MM.1S (cell line): ENCODE measurements at regions not wholly inside any gene's neighbourhood (a gene's known extent, or its start where the extent isn't known, plus 50 kb on each side); places are given as distances from the start of the nearest gene placed in this dataset.

Source experiments
- DNase-seq: peaks from one replicate; pipeline ENCODE4 v3.0.0-alpha.2; 2015
- H2AFZ ChIP-seq: fragments of 300-600 bp; sonication (generic); 2 replicates; pipeline ENCODE4 v1.6.0; 2016; ENCODE audit warnings: antibody characterized with exemption, low read length
- H3F3A ChIP-seq: fragments of 300-600 bp; sonication (generic); 2 replicates; pipeline ENCODE4 v1.6.1; 2016; ENCODE audit warnings: mild to moderate bottlenecking, antibody characterized with exemption, low read length, moderate library complexity, mixed read lengths; ENCODE audit not compliant: insufficient read depth
- H3K27ac ChIP-seq: fragments of 300-600 bp; sonication (generic); 2 replicates; pipeline ENCODE4 v1.5.1; 2016; ENCODE audit warnings: mild to moderate bottlenecking, low read length
- H3K27me3 ChIP-seq: fragments of 300-600 bp; sonication (generic); replicated peaks from 2 replicates; pipeline ENCODE4 v1.6.0; 2016; ENCODE audit warnings: low read length; ENCODE audit not compliant: insufficient read depth
- H3K36me3 ChIP-seq: fragments of 300-600 bp; sonication (generic); replicated peaks from 2 replicates; pipeline ENCODE4 v1.6.1; 2016; ENCODE audit warnings: mild to moderate bottlenecking, low read length, mixed read lengths; ENCODE audit not compliant: insufficient read depth
- H3K4me1 ChIP-seq: fragments of 300-600 bp; sonication (generic); 2 replicates; pipeline ENCODE4 v1.6.1; 2016; ENCODE audit warnings: low read length, mixed read lengths
- H3K4me2 ChIP-seq: fragments of 300-600 bp; sonication (generic); 2 replicates; pipeline ENCODE4 v1.6.0; 2016; ENCODE audit warnings: low read depth, low read length
- H3K4me3 ChIP-seq: fragments of 300-600 bp; sonication (generic); 2 replicates; pipeline ENCODE4 v1.5.1; 2016; ENCODE audit warnings: low read length, mixed read lengths
- H3K79me2 ChIP-seq: fragments of 300-600 bp; sonication (generic); 2 replicates; pipeline ENCODE4 v1.6.1; 2016; ENCODE audit warnings: mixed run types, low read length, mixed read lengths
- H3K9ac ChIP-seq: fragments of 300-600 bp; sonication (generic); 2 replicates; pipeline ENCODE4 v1.6.1; 2016; ENCODE audit warnings: low read length, mixed read lengths
- H3K9me2 ChIP-seq: fragments of 300-600 bp; sonication (generic); replicated peaks from 2 replicates; pipeline ENCODE4 v1.6.1; 2016; ENCODE audit warnings: mild to moderate bottlenecking, low read length, mixed read lengths; ENCODE audit not compliant: insufficient read depth
- H3K9me3 ChIP-seq: fragments of 300-600 bp; sonication (generic); replicated peaks from 2 replicates; pipeline ENCODE4 v1.6.1; 2016; ENCODE audit warnings: mild to moderate bottlenecking, low read length, mixed read lengths; ENCODE audit not compliant: insufficient read depth
- H4K20me1 ChIP-seq: fragments of 300-600 bp; sonication (generic); 2 replicates; pipeline ENCODE4 v1.6.1; 2016; ENCODE audit warnings: mild to moderate bottlenecking, low read length, moderate library complexity, mixed read lengths; ENCODE audit not compliant: insufficient read depth
- EZH2 ChIP-seq: fragments of 300-600 bp; sonication (generic); optimal IDR thresholded peaks from 2 replicates; pipeline ENCODE3; 2017; ENCODE audit warnings: low read depth, mild to moderate bottlenecking, antibody characterized with exemption, low read length, mixed read lengths
- EZH2phosphoT487 ChIP-seq: fragments of 300-600 bp; sonication (generic); IDR thresholded peaks from 2 replicates; pipeline ENCODE4 v1.6.1; 2018; ENCODE audit warnings: antibody characterized with exemption, low read length
- TF ChIP-seq, protein P1 (sequence below): fragments of 300-600 bp; sonication (generic); IDR thresholded peaks from 2 replicates; pipeline ENCODE4 v1.5.1; 2016; ENCODE audit warnings: antibody characterized with exemption, low read length, mixed read lengths

DNA sequence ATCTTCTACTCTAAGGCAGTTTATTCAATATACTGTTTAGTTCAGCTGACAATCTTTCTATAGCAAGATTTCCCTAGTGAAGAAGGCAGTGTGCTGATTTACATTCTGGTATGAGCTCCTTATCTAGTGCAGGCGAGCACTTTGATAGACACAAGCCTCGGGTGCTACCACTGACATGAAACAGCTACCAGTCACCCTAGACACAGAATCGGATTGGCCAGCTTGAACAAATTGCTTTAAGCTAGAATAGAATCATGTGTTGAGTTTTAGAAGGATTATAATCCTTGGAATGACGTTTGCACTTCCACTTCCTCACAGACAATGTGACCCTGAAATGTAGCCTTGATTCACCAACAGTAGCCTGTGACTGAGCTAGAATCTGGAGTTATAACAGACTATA, 394.0 kb downstream of the EPHA4 start:
- Histone ChIP-seq H3K27ac (no peak overlapping the region), H4K20me1 (no peaks in the 10 kb centered on the region), H3K27me3 (no peaks in the 10 kb centered on the region), H3K4me3 (no peak overlapping the region), H3K9me2 (no peaks in the 10 kb centered on the region), H3K36me3 (no peaks in the 10 kb centered on the region), H3K4me1 (no peaks in the 10 kb centered on the region), H3K9ac (no peak overlapping the region), H3K79me2 (no peaks in the 10 kb centered on the region), H2AFZ (no peak overlapping the region), H3K4me2 (no peak overlapping the region), H3F3A (no peaks in the 10 kb centered on the region), H3K9me3 (no peaks in the 10 kb centered on the region)
- no peak for DNase-seq
- no peak for TF ChIP-seq EZH2
- TF ChIP-seq, protein P1, sequence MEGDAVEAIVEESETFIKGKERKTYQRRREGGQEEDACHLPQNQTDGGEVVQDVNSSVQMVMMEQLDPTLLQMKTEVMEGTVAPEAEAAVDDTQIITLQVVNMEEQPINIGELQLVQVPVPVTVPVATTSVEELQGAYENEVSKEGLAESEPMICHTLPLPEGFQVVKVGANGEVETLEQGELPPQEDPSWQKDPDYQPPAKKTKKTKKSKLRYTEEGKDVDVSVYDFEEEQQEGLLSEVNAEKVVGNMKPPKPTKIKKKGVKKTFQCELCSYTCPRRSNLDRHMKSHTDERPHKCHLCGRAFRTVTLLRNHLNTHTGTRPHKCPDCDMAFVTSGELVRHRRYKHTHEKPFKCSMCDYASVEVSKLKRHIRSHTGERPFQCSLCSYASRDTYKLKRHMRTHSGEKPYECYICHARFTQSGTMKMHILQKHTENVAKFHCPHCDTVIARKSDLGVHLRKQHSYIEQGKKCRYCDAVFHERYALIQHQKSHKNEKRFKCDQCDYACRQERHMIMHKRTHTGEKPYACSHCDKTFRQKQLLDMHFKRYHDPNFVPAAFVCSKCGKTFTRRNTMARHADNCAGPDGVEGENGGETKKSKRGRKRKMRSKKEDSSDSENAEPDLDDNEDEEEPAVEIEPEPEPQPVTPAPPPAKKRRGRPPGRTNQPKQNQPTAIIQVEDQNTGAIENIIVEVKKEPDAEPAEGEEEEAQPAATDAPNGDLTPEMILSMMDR = no peak

DNA sequence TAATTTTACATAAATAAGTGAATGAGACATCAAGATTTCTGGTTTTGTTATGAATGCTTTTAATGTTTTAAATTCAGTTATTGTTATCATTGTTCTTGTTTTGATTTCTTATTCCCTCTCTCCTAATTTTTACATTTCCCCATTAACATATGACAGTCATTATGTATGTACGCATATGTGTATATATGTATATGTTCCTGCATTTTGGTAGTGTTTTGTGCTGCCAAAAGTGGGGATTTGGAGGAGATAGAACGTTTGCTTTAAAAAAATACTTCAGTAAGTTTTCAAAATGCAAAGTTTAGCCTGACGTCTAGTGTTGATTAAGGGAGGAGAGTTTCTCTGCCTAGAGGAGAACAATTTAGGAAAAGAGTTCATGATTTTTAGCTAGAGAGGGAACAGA, 385.2 kb downstream of the EPHA4 start:
- no peaks in the 10 kb centered on the region for H3K27me3 ChIP-seq
- no peaks in the 10 kb centered on the region for H3K36me3 ChIP-seq

DNA sequence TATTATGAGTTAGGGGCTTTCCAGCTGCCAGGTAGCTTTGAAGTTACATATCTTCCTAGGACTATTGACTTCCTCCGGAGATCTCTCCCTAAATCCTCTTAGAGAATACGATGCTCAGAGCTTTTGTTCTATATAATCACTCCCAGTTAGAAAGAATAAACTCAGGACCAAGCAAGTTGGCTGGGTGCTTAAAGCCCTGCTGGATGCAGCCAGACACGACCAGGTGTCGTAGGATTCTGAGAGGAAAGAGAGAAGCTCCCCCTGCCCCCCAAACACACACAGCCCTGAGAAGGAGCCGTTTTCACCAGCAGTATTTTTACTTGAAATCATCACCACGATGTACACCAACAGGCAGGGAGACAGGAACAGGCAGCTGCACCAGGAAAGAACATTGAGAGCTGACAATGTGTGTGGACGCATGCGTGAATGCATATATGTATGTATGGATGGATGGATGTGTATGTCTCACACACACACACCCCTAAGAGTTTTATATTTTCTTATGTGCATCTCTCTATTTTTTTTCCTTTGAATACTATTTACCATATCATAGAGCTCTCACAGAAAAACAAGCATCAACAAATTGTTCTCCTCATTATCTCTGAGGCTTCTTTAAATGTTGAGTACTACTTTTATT, 382.6 kb downstream of the EPHA4 start:
- Histone ChIP-seq H3K4me3 (no peak overlapping the region), H2AFZ (no peak overlapping the region), H3K79me2 (no peaks in the 10 kb centered on the region), H3K27me3 (no peaks in the 10 kb centered on the region), H3K9me2 (no peaks in the 10 kb centered on the region), H3K4me2 (no peak overlapping the region), H3K4me1 (no peaks in the 10 kb centered on the region), H3K27ac (no peak overlapping the region), H3K9ac (no peak overlapping the region), H3F3A (no peaks in the 10 kb centered on the region), H4K20me1 (no peaks in the 10 kb centered on the region), H3K36me3 (no peaks in the 10 kb centered on the region), H3K9me3 (no peaks in the 10 kb centered on the region)
- no peak for DNase-seq
- TF ChIP-seq, protein P1 = no peak
- TF ChIP-seq EZH2phosphoT487 = no peak
- TF ChIP-seq EZH2 = no peak

More for the DNA sequence above, 385.2 kb downstream of the EPHA4 start:
- no peak for DNase-seq
- Histone ChIP-seq H3F3A (no peaks in the 10 kb centered on the region), H3K4me2 (no peak overlapping the region), H3K9me3 (no peaks in the 10 kb centered on the region), H4K20me1 (no peaks in the 10 kb centered on the region), H3K9ac (no peak overlapping the region), H3K4me1 (no peaks in the 10 kb centered on the region), H3K4me3 (no peak overlapping the region), H3K79me2 (no peaks in the 10 kb centered on the region), H3K27ac (no peak overlapping the region), H2AFZ (no peak overlapping the region), H3K9me2 (no peaks in the 10 kb centered on the region)
- TF ChIP-seq, protein P1 = no peak
- TF ChIP-seq EZH2phosphoT487 = no peak
